Left forelimb (tissue), 1 donor: ENCODE measurements at regions not wholly inside any gene's neighbourhood (a gene's known extent, or its start where the extent isn't known, plus 50 kb on each side); places are given as distances from the start of the nearest gene placed in this dataset.
"Not testable (repeated sequence)": the region's sequence is repeated elsewhere in the genome, so short reads cannot be mapped to it uniquely, and the experiment has no call there.

Experiments
- DNase-seq: peaks from one replicate; pipeline ENCODE4 v3.0.0-alpha.2; 2018; ENCODE audit warnings: low spot score

GRCh38 chr16:26721290-26721689, 345.4 kb upstream of the C16orf82 start:
- DNase-seq: no peak

DNA sequence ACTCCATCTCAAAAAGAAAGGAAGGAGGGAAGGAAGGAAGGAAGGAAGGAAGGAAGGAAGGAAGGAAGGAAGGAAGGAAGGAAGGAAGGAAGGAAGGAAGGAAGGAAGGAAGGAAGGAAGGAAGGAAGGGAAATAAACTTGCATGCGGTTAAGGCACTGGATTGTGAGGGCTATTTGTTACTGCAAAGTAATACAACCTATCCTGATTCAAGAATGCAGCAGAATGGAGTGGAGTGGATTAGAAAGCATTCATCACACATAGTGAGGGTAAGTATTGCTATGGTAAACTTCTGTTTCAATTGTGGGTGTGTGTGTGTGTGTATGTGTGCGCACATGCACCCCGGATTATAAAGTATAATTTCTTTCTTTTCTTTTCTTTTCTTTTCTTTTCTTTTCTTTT, 344.8 kb upstream of the C16orf82 start:
- DNase-seq: not testable (repeated sequence)

DNA sequence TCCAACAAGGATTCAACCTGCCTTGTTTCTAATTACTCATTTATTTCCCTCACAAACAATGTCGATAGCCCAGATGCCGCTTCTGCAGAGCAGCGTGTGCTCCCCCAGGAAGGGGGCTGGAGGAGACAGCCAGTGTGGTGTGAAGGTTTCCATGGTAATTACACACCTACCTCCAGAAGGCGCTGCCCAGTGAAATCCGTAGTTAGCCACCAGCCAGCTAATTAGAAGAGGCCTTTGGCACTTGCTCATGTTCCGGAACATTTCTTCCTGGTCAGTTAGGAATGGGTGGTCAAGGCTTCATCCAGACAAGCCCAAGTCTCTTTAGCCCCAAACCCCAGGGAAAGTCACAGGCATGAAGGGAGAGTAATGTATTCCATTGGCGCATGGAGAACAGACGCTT, 342.5 kb upstream of the C16orf82 start:
- no peak for DNase-seq

- DNase-seq: no peak
Observed at GRCh38 chr16:26727848-26728247, 338.9 kb upstream of the C16orf82 start.

- no peak for DNase-seq
Observed at GRCh38 chr16:26729951-26730541, 336.7 kb upstream of the C16orf82 start.

DNA sequence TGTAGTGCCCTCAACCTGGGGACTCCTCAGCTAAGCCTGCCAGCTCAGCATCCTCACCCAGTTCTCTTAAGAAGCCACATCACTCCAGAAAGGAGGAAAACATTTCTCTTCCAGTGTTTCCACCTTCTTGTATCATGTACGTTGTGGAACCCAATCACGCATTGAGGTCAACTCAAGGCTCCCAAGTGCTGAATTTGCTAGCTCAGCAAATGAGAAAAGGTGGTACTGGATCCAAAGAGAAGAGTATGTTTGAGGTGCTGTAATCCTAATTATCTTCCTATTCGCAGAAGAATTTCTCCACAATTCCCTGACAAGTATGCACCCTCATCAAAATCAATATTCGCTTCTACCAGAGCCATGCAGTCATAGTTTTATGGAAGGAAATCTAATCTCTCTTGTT, 335.0 kb upstream of the C16orf82 start:
- no peak for DNase-seq

GRCh38 chr16:26733710-26734109, 333.0 kb upstream of the C16orf82 start:
- DNase-seq: no peak

- DNase-seq: no peak
Observed at GRCh38 chr16:26735521-26735920, 331.2 kb upstream of the C16orf82 start.

DNA sequence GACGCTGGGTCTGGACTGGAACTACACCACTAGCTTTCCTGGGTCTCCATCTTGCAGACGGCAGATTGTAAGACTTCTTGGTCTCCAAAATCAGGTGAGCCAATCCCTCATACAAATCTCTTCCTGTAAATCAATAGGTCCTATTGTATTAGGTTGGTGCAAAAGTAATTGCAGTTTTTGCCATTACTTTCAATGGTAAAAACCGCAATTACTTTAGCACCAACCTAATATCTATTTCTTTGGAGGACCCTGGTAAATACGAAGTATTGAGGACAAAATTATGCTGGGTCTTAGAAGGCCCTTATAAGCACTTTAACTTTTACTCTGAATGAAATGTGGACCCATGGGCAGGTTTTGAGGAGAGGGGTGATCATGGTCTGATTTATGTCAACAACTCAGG, 330.6 kb upstream of the C16orf82 start:
- DNase-seq: no peak

- no peak for DNase-seq
Observed at GRCh38 chr16:26740771-26741170, 326.0 kb upstream of the C16orf82 start.

- DNase-seq: no peak
Observed at GRCh38 chr16:26742040-26742439, 324.7 kb upstream of the C16orf82 start.

- no peak for DNase-seq
Observed at GRCh38 chr16:26744430-26744829, 322.3 kb upstream of the C16orf82 start.

GRCh38 chr16:26747760-26748159, 319.0 kb upstream of the C16orf82 start:
- DNase-seq: no peak

- DNase-seq: no peak
Observed at GRCh38 chr16:26749072-26749471, 317.7 kb upstream of the C16orf82 start.

GRCh38 chr16:26752166-26752565, 314.6 kb upstream of the C16orf82 start:
- no peak for DNase-seq

- DNase-seq: no peak
Observed at GRCh38 chr16:26756633-26757032, 310.1 kb upstream of the C16orf82 start.

- no peak for DNase-seq
Observed at GRCh38 chr16:26762594-26762993, 304.1 kb upstream of the C16orf82 start.

DNA sequence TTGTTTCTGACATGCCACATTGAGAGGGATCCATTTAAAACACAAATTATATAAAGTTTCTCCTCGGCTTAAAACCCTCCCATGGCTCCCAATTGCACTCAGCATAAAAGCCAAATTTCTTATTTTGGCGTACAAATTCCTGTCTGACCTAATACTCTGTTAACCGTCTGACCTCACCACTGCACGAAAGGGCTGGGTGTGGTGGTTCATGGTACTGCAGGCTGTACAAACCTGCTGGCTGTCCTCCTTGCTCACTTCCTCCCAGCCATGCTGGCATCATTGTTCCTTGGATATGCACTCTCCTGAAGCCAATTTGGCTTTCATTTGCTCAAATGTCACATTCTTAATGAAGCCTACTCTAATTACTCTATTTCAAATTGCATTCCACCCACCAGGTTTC, 301.6 kb upstream of the C16orf82 start:
- no peak for DNase-seq

- DNase-seq: no peak
Observed at GRCh38 chr16:26768385-26769010, 298.2 kb upstream of the C16orf82 start.

GRCh38 chr16:26770547-26770946, 296.2 kb upstream of the C16orf82 start:
- DNase-seq: no peak

GRCh38 chr16:26772503-26772902, 294.2 kb upstream of the C16orf82 start:
- no peak for DNase-seq

DNA sequence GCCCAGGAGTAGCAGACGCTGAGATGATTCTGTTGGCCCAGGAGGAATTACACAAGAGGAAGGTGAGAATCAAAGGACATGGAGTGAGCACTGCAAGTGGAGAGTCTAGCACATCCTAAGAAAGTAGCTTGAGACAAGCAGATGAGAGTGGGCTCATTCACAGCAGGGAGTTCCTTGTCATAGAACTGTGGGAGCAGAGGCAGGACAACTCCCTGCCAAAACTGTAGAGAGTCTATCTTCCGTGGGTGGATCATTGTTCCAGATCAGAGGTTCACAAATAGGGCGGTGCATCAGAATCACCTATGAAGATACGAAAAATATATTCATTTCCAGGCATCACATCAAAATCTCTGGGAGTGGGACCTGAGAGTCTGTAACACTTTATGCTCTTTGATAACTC, 288.9 kb upstream of the C16orf82 start:
- DNase-seq: no peak

DNA sequence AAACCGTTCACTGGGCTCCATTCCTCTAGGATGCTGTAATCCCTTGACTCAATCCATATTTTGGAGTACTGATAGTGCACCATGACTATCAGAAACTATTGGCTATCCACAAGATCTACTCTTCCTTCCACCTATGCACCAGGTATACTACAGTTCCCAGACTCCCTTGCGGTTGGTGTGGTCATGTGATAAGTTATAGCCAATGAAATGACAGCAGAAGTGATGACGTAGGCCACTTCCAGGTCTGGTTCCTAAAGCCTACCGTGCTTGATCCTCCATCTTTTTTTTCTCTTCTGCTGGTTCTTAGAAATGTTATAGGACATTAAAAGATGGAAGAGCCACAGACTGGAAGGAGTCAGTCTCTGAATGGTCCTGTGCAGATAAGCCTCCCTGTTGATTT, 278.8 kb upstream of the C16orf82 start:
- DNase-seq: no peak

GRCh38 chr16:26791169-26791568, 275.6 kb upstream of the C16orf82 start:
- DNase-seq: no peak
